ENCODE measurements at regions not wholly inside any gene's neighbourhood (a gene's known extent, or its start where the extent isn't known, plus 50 kb on each side); places are given as distances from the start of the nearest gene placed in this dataset.

GRCh38 chr16:55062442-55062841 lies 131.8 kb downstream of the IRX5 start:
- TF ChIP-seq KDM1A (IDR thresholded peaks at IDR 0.05) (no peak), HDAC2 (IDR thresholded peaks at IDR 0.05) (no peak), MCM2 (IDR thresholded peaks at IDR 0.05; ENCODE audit: low read depth) (no peak), ARID4B (CRISPR knock-in tag; IDR thresholded peaks at IDR 0.05) (no peak), BRCA1 (IDR thresholded peaks at IDR 0.05) (no peak), BRCA1 (CRISPR knock-in tag; IDR thresholded peaks at IDR 0.05) (no peak), BHLHE40 (IDR thresholded peaks at IDR 0.05; ENCODE audit: low read length) (no peak), POU5F1 (IDR thresholded peaks at IDR 0.05; ENCODE audit: borderline replicate concordance, low read depth, low read length, partially characterized antibody) (no peak), GABPB2 (CRISPR knock-in tag; conservative IDR thresholded peaks at IDR 0.05) (no peak), BRD9 (IDR thresholded peaks at IDR 0.05; ENCODE audit: low read depth, partially characterized antibody) (no peak), ZNF274 (IDR thresholded peaks at IDR 0.05; ENCODE audit: borderline replicate concordance, low read depth, low read length) (no peak), JUND (IDR thresholded peaks at IDR 0.05; ENCODE audit: borderline replicate concordance, low read depth, low read length) (no peak), JUND (tag; IDR thresholded peaks at IDR 0.05; ENCODE audit: borderline replicate concordance, low read depth, low read length) (no peak), ZNF263 (CRISPR knock-in tag; IDR thresholded peaks at IDR 0.05; ENCODE audit: borderline replicate concordance) (no peak), EZH2 (IDR thresholded peaks at IDR 0.05; ENCODE audit: borderline replicate concordance, low read depth, low read length) (no peak)
- TF ChIP-seq, protein P1, sequence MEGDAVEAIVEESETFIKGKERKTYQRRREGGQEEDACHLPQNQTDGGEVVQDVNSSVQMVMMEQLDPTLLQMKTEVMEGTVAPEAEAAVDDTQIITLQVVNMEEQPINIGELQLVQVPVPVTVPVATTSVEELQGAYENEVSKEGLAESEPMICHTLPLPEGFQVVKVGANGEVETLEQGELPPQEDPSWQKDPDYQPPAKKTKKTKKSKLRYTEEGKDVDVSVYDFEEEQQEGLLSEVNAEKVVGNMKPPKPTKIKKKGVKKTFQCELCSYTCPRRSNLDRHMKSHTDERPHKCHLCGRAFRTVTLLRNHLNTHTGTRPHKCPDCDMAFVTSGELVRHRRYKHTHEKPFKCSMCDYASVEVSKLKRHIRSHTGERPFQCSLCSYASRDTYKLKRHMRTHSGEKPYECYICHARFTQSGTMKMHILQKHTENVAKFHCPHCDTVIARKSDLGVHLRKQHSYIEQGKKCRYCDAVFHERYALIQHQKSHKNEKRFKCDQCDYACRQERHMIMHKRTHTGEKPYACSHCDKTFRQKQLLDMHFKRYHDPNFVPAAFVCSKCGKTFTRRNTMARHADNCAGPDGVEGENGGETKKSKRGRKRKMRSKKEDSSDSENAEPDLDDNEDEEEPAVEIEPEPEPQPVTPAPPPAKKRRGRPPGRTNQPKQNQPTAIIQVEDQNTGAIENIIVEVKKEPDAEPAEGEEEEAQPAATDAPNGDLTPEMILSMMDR (IDR thresholded peaks at IDR 0.05 in 2 of 3, conservative IDR thresholded peaks at IDR 0.05 in 1 of 3; ENCODE audit: insufficient read depth in 2 of 3, low read depth in 1 of 3, low read length in 3 of 3): no peak

All from K562 (cell line).